ENCODE measurements at regions not wholly inside any gene's neighbourhood (a gene's known extent, or its start where the extent isn't known, plus 50 kb on each side); places are given as distances from the start of the nearest gene placed in this dataset.
A peak's percentile ranks its signal among the peaks of the same experiment; 100 is the strongest.

- Histone ChIP-seq H3K9ac (ENCODE audit: extremely low read depth, low read length, poor library complexity, severe bottlenecking) (no peak overlapping the region), H3K4me3 (ENCODE audit: low read length) (no peak overlapping the region), H3K27me3 (ENCODE audit: control insufficient read depth, insufficient read depth, low read length, poor library complexity, severe bottlenecking) (no peaks in the 10 kb centered on the region), H3K4me1 (ENCODE audit: control insufficient read depth, insufficient read depth, low read length) (peaks cover 18% of the 10 kb centered on the region), H3K36me3 (ENCODE audit: control insufficient read depth, insufficient read depth, low read length) (no peaks in the 10 kb centered on the region), H3K27ac (ENCODE audit: low read depth, low read length) (peak overlapping the region; percentile 45), H3K9me3 (ENCODE audit: control insufficient read depth, low read length) (no peaks in the 10 kb centered on the region)
- H3K4me1 Mint-ChIP-seq: peaks cover 39% of the 10 kb centered on the region
- peak; percentile 66 for DNase-seq
- H3K27ac Mint-ChIP-seq: peak overlapping the region; percentile 77
- peaks cover 7% of the 10 kb centered on the region for H3K27me3 Mint-ChIP-seq (ENCODE audit: insufficient read depth)
- WGBS, 2 experiments (ENCODE audit: insufficient coverage in 1 of 2, insufficient read length in 1 of 2): 27 to 50% methylated on average over 1 to 2 of the region's 2 CpGs
- no peaks in the 10 kb centered on the region for H3K36me3 Mint-ChIP-seq (ENCODE audit: low read depth)
- no peaks in the 10 kb centered on the region for H3K9me3 Mint-ChIP-seq
- H3K4me3 Mint-ChIP-seq: no peak overlapping the region
- peak; percentile 17 for TF ChIP-seq CTCF (conservative IDR thresholded peaks at IDR 0.05)
Observed at GRCh38 chr1:201636097-201636496, 97.2 kb downstream of the NAV1 start.

- Histone ChIP-seq H3K27ac (ENCODE audit: low read depth, low read length) (peak overlapping the region; percentile 45), H3K4me3 (ENCODE audit: low read length) (no peak overlapping the region), H3K36me3 (ENCODE audit: control insufficient read depth, insufficient read depth, low read length) (no peaks in the 10 kb centered on the region), H3K9me3 (ENCODE audit: control insufficient read depth, low read length) (no peaks in the 10 kb centered on the region), H3K27me3 (ENCODE audit: control insufficient read depth, insufficient read depth, low read length, poor library complexity, severe bottlenecking) (no peaks in the 10 kb centered on the region), H3K9ac (ENCODE audit: extremely low read depth, low read length, poor library complexity, severe bottlenecking) (no peak overlapping the region), H3K4me1 (ENCODE audit: control insufficient read depth, insufficient read depth, low read length) (peaks cover 18% of the 10 kb centered on the region)
- no peak for TF ChIP-seq CTCF (conservative IDR thresholded peaks at IDR 0.05)
- 47 to 70% methylated on average over 2 to 3 of the region's 3 CpGs for WGBS, 2 experiments (ENCODE audit: insufficient coverage in 1 of 2, insufficient read length in 1 of 2)
- no peaks in the 10 kb centered on the region for H3K9me3 Mint-ChIP-seq
- no peaks in the 10 kb centered on the region for H3K36me3 Mint-ChIP-seq (ENCODE audit: low read depth)
- no peak overlapping the region for H3K4me3 Mint-ChIP-seq
- no peak for DNase-seq
- peaks cover 39% of the 10 kb centered on the region for H3K4me1 Mint-ChIP-seq
- peaks cover 11% of the 10 kb centered on the region for H3K27me3 Mint-ChIP-seq (ENCODE audit: insufficient read depth)
- peak overlapping the region; percentile 77 for H3K27ac Mint-ChIP-seq
Observed at GRCh38 chr1:201636510-201636971, 97.6 kb downstream of the NAV1 start.

- no peak for TF ChIP-seq CTCF (conservative IDR thresholded peaks at IDR 0.05)
- no peaks in the 10 kb centered on the region for H3K9me3 Mint-ChIP-seq
- Histone ChIP-seq H3K27ac (ENCODE audit: low read depth, low read length) (no peak overlapping the region), H3K27me3 (ENCODE audit: control insufficient read depth, insufficient read depth, low read length, poor library complexity, severe bottlenecking) (no peaks in the 10 kb centered on the region), H3K4me3 (ENCODE audit: low read length) (no peak overlapping the region), H3K9ac (ENCODE audit: extremely low read depth, low read length, poor library complexity, severe bottlenecking) (no peak overlapping the region), H3K9me3 (ENCODE audit: control insufficient read depth, low read length) (no peaks in the 10 kb centered on the region), H3K4me1 (ENCODE audit: control insufficient read depth, insufficient read depth, low read length) (peaks cover 18% of the 10 kb centered on the region), H3K36me3 (ENCODE audit: control insufficient read depth, insufficient read depth, low read length) (no peaks in the 10 kb centered on the region)
- no peak overlapping the region for H3K4me3 Mint-ChIP-seq
- H3K27me3 Mint-ChIP-seq (ENCODE audit: insufficient read depth): peaks cover 17% of the 10 kb centered on the region
- H3K4me1 Mint-ChIP-seq: peaks cover 39% of the 10 kb centered on the region
- no peaks in the 10 kb centered on the region for H3K36me3 Mint-ChIP-seq (ENCODE audit: low read depth)
- DNase-seq: no peak
- 89 to 100% methylated on average over 1 to 4 of the region's 4 CpGs for WGBS, 2 experiments (ENCODE audit: insufficient coverage in 1 of 2, insufficient read length in 1 of 2)
- H3K27ac Mint-ChIP-seq: no peak overlapping the region
Observed at GRCh38 chr1:201637282-201638079, 98.6 kb downstream of the NAV1 start.
